Natural killer cell (primary cell): ENCODE measurements at regions not wholly inside any gene's neighbourhood (a gene's known extent, or its start where the extent isn't known, plus 50 kb on each side); places are given as distances from the start of the nearest gene placed in this dataset.

Experiments
- ATAC-seq, 3 donors: fragments of 150-1000 bp in 2 of 3; fragments of 200-7000 bp in 1 of 3; cut with Tn5 transposase; 1 replicate in 1 of 3; 2 replicates in 2 of 3; pipeline ENCODE4 v1.10.0; 2021; ENCODE audit warnings: mild to moderate bottlenecking in 2 of 3, moderate library complexity in 2 of 3
- DNase-seq, 2 donors: peaks; one replicate each; pipeline versions ENCODE4 v3.0.0 to v3.0.0-alpha.2; 2013 to 2021; ENCODE audit warnings: mixed read lengths in 1 of 2
- H3K27ac ChIP-seq: one replicate; pipeline ENCODE4 v1.5.1; 2013; ENCODE audit warnings: mild to moderate bottlenecking, low read length
- H3K27me3 ChIP-seq: one replicate; pipeline ENCODE4 v1.6.1; 2013; ENCODE audit warnings: low read length; ENCODE audit not compliant: control insufficient read depth, insufficient read depth
- H3K36me3 ChIP-seq: one replicate; pipeline ENCODE4 v1.6.1; 2013; ENCODE audit warnings: low read length; ENCODE audit not compliant: control insufficient read depth, insufficient read depth
- H3K4me1 ChIP-seq: one replicate; pipeline ENCODE4 v1.6.1; 2013; ENCODE audit warnings: low read length; ENCODE audit not compliant: control insufficient read depth, insufficient read depth
- H3K4me3 ChIP-seq: one replicate; pipeline ENCODE4 v1.5.1; 2013; ENCODE audit warnings: low read length
- H3K9me3 ChIP-seq: one replicate; pipeline ENCODE4 v1.6.1; 2013; ENCODE audit warnings: low read length; ENCODE audit not compliant: control insufficient read depth, insufficient read depth
- H3K27ac Mint-ChIP-seq, 2 donors: one replicate each; pipeline ENCODE4 v1.8.0; 2022; ENCODE audit warnings: mild to moderate bottlenecking in 2 of 2, mixed read lengths in 2 of 2, moderate library complexity in 1 of 2
- H3K27me3 Mint-ChIP-seq, 2 donors: one replicate each; pipeline ENCODE4 v1.8.0; 2022; ENCODE audit warnings: low read depth in 2 of 2, mixed read lengths in 2 of 2
- H3K36me3 Mint-ChIP-seq: one replicate; pipeline ENCODE4 v1.8.0; 2022; ENCODE audit warnings: mixed read lengths
- H3K4me1 Mint-ChIP-seq, 2 donors: one replicate each; pipeline ENCODE4 v1.8.0; 2022; ENCODE audit warnings: mixed read lengths in 2 of 2
- H3K4me3 Mint-ChIP-seq: one replicate; pipeline ENCODE4 v1.8.0; 2022; ENCODE audit warnings: mild to moderate bottlenecking, moderate library complexity, mixed read lengths
- H3K9me3 Mint-ChIP-seq, 2 donors: one replicate each; pipeline ENCODE4 v1.8.0; 2022; ENCODE audit warnings: mixed read lengths in 2 of 2
- CTCF ChIP-seq: fragments of 200-600 bp; IDR thresholded peaks from one replicate; pipeline ENCODE4 v1.8.0; 2022; ENCODE audit warnings: antibody characterized with exemption
- WGBS: methylation state at CpG from one replicate; pipeline ENCODE4 v1.1.7; 2013; ENCODE audit warnings: missing lambda C conversion rate; ENCODE audit not compliant: insufficient coverage; 5-methylcytosine and 5-hydroxymethylcytosine counted together
- intact Hi-C: fragments of 100-400 bp; cut with micrococcal nuclease; formaldehyde crosslinking; loops from one replicate; pipeline ENCODE4 v1.14.2; 2022

GRCh38 chr1:213728593-213729536 lies 258.9 kb upstream of the PROX1 start:
- WGBS = 83% methylated on average over 15 of the region's 15 CpGs

GRCh38 chr1:213733705-213734104 lies 254.1 kb upstream of the PROX1 start:
- Histone ChIP-seq H3K36me3 (no peaks in the 10 kb centered on the region), H3K4me3 (no peak overlapping the region), H3K9me3 (peaks cover 2% of the 10 kb centered on the region), H3K27ac (no peak overlapping the region), H3K4me1 (no peaks in the 10 kb centered on the region), H3K27me3 (no peaks in the 10 kb centered on the region)
- H3K4me3 Mint-ChIP-seq = no peak overlapping the region
- DNase-seq (no peak), ATAC-seq (no peak)
- H3K9me3 Mint-ChIP-seq = peaks cover 0 to 4% of the 10 kb centered on the region in 2 donors
- H3K27ac Mint-ChIP-seq = no peak overlapping the region
- H3K4me1 Mint-ChIP-seq = no peaks in the 10 kb centered on the region
- WGBS = no CpG with 5 or more reads among the region's 1 CpG
- no peaks in the 10 kb centered on the region for H3K36me3 Mint-ChIP-seq
- intact Hi-C loops = no loop called here
- TF ChIP-seq CTCF = no peak
- H3K27me3 Mint-ChIP-seq = no peaks in the 10 kb centered on the region

More at GRCh38 chr1:213728593-213729536, 258.9 kb upstream of the PROX1 start:
- ATAC-seq (no peak), DNase-seq (no peak)
- H3K4me3 Mint-ChIP-seq = no peak overlapping the region
- Histone ChIP-seq H3K36me3 (no peaks in the 10 kb centered on the region), H3K4me3 (no peak overlapping the region), H3K27me3 (no peaks in the 10 kb centered on the region), H3K27ac (no peak overlapping the region), H3K4me1 (no peaks in the 10 kb centered on the region), H3K9me3 (no peaks in the 10 kb centered on the region)
- H3K36me3 Mint-ChIP-seq = no peaks in the 10 kb centered on the region
- H3K4me1 Mint-ChIP-seq = no peaks in the 10 kb centered on the region
- peaks cover 4 to 10% of the 10 kb centered on the region in 2 donors for H3K9me3 Mint-ChIP-seq
- intact Hi-C loops = no loop called here
- no peak for TF ChIP-seq CTCF
- no peak overlapping the region for H3K27ac Mint-ChIP-seq
- H3K27me3 Mint-ChIP-seq = no peaks in the 10 kb centered on the region

- 89% methylated on average over 2 of the region's 2 CpGs for WGBS
- Mint-ChIP-seq H3K4me3 (no peak overlapping the region), H3K4me1 (no peaks in the 10 kb centered on the region), H3K9me3 (no peaks in the 10 kb centered on the region), H3K36me3 (no peaks in the 10 kb centered on the region), H3K27me3 (no peaks in the 10 kb centered on the region), H3K27ac (no peak overlapping the region)
- Histone ChIP-seq H3K36me3 (no peaks in the 10 kb centered on the region), H3K4me3 (no peak overlapping the region), H3K9me3 (peaks cover 2% of the 10 kb centered on the region), H3K27ac (no peak overlapping the region), H3K4me1 (no peaks in the 10 kb centered on the region), H3K27me3 (no peaks in the 10 kb centered on the region)
- TF ChIP-seq CTCF = no peak
- ATAC-seq = no peak
- DNase-seq = no peak
- intact Hi-C loops = no loop called here
Measured at GRCh38 chr1:213737398-213738035, 250.3 kb upstream of the PROX1 start.
